Spinal cord (tissue), 9 donors: ENCODE measurements at regions not wholly inside any gene's neighbourhood (a gene's known extent, or its start where the extent isn't known, plus 50 kb on each side); places are given as distances from the start of the nearest gene placed in this dataset.
A peak's percentile ranks its signal among the peaks of the same experiment; 100 is the strongest.
"Not testable (repeated sequence)": the region's sequence is repeated elsewhere in the genome, so short reads cannot be mapped to it uniquely, and the experiment has no call there.

Experiments
- DNase-seq, 6 donors: peaks; one replicate each; pipeline versions ENCODE4 v3.0.0 to v3.0.0-alpha.2; 2013 to 2015; ENCODE audit warnings: low spot score in 6 of 6, low read depth in 4 of 6
- H3K27ac ChIP-seq: one replicate; pipeline ENCODE4 v1.5.1; 2013; ENCODE audit warnings: low read depth, low read length, control low read depth
- H3K27me3 ChIP-seq: one replicate; pipeline ENCODE4 v1.6.1; 2013; ENCODE audit warnings: low read length; ENCODE audit not compliant: control insufficient read depth, insufficient read depth
- H3K36me3 ChIP-seq: one replicate; pipeline ENCODE4 v1.6.1; 2013; ENCODE audit warnings: low read length; ENCODE audit not compliant: control insufficient read depth, insufficient read depth
- H3K4me1 ChIP-seq: one replicate; pipeline ENCODE4 v1.6.1; 2013; ENCODE audit warnings: low read length; ENCODE audit not compliant: control insufficient read depth, insufficient read depth
- H3K4me3 ChIP-seq: one replicate; pipeline ENCODE4 v1.5.1; 2013; ENCODE audit warnings: low read depth, low read length, control low read depth
- H3K9me3 ChIP-seq: one replicate; pipeline ENCODE4 v1.6.1; 2013; ENCODE audit warnings: low read length; ENCODE audit not compliant: control insufficient read depth, insufficient read depth
- WGBS: methylation state at CpG from one replicate; pipeline ENCODE4 v1.1.5; 2013; ENCODE audit warnings: missing lambda C conversion rate; ENCODE audit not compliant: insufficient coverage; 5-methylcytosine and 5-hydroxymethylcytosine counted together
- donor health status: healthy.

DNA sequence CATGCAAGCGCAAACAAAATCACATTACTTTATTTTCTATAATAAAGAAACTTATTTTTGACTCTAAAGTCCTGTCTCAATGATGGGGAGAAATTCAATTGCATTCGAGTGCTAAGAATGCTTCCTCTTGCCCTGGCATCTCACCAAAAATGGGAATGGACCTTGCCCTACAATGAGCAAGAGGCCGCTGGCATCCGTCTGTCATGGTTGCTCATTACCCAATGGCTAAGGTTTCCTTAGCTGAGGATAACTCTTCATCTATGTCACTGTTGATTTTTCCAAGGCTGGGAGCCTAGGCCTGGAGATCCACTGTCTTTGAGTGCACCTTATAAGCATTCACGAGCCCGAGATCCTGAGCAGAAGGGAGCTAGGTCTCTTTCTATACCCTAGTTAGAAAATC is 471.3 kb upstream of the NRSN1 start:
- Histone ChIP-seq H3K9me3 (no peaks in the 10 kb centered on the region), H3K27me3 (no peaks in the 10 kb centered on the region), H3K27ac (no peak overlapping the region), H3K4me1 (peaks cover 15% of the 10 kb centered on the region), H3K36me3 (no peaks in the 10 kb centered on the region), H3K4me3 (no peak overlapping the region)
- no peak for DNase-seq
- WGBS, result 82% methylated on average over 5 of the region's 6 CpGs

GRCh38 chr6:23655525-23655924 is 470.5 kb upstream of the NRSN1 start:
- H3K9me3 ChIP-seq, result no peaks in the 10 kb centered on the region
- no peaks in the 10 kb centered on the region for H3K36me3 ChIP-seq
- H3K4me3 ChIP-seq, result no peak overlapping the region
- WGBS, result 63% methylated on average over 2 of the region's 3 CpGs
- no peaks in the 10 kb centered on the region for H3K27me3 ChIP-seq
- no peak overlapping the region for H3K27ac ChIP-seq
- H3K4me1 ChIP-seq, result peaks cover 13% of the 10 kb centered on the region
- DNase-seq, result peak in 2 of 6 donors; percentile 21 to 46

- Histone ChIP-seq H3K4me3 (no peak overlapping the region), H3K27ac (no peak overlapping the region)
- DNase-seq, result peak in 4 of 6 donors; percentile 35 to 93 (median 60)
These were observed 469.5 kb upstream of the NRSN1 start for GRCh38 chr6:23656255-23657194.

GRCh38 chr6:23659125-23659524 is 466.9 kb upstream of the NRSN1 start:
- no peaks in the 10 kb centered on the region for H3K9me3 ChIP-seq
- peaks cover 10% of the 10 kb centered on the region for H3K4me1 ChIP-seq
- H3K27me3 ChIP-seq, result no peaks in the 10 kb centered on the region
- peak in 5 of 6 donors; percentile 42 to 90 (median 54) for DNase-seq
- no peak overlapping the region for H3K27ac ChIP-seq
- WGBS, result no CpG with 5 or more reads among the region's 2 CpGs
- no peak overlapping the region for H3K4me3 ChIP-seq
- no peaks in the 10 kb centered on the region for H3K36me3 ChIP-seq

More at GRCh38 chr6:23656255-23657194, 469.5 kb upstream of the NRSN1 start:
- Histone ChIP-seq H3K27me3 (no peaks in the 10 kb centered on the region), H3K4me1 (peaks cover 10% of the 10 kb centered on the region), H3K36me3 (no peaks in the 10 kb centered on the region), H3K9me3 (no peaks in the 10 kb centered on the region)
- 54% methylated on average over 4 of the region's 14 CpGs for WGBS

DNA sequence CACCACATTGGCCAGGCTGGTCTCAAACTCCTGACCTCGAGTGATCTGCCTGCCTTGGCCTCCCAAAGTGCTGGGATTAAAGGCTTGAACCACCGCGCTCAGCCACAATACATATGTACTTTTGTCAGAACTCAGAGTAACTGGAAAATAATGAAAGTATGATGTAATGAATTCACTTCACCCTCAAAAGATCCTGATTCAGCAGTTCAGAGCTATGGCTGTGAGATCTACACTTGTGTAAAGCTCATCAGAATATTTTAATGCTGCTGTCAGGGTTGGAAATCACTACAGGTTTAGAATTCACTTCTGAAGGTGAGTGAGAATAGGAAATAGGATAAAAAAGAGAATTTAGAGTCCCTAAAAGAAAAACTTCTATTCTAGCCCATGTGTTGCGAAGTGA is 464.5 kb upstream of the NRSN1 start:
- DNase-seq, result no peak
- WGBS, result 100% methylated on average over 2 of the region's 4 CpGs
- Histone ChIP-seq H3K27me3 (no peaks in the 10 kb centered on the region), H3K9me3 (no peaks in the 10 kb centered on the region), H3K4me3 (no peak overlapping the region), H3K27ac (no peak overlapping the region), H3K4me1 (peaks cover 4% of the 10 kb centered on the region), H3K36me3 (no peaks in the 10 kb centered on the region)

GRCh38 chr6:23663096-23663495 is 462.9 kb upstream of the NRSN1 start:
- Histone ChIP-seq H3K4me3 (no peak overlapping the region), H3K9me3 (no peaks in the 10 kb centered on the region), H3K27ac (no peak overlapping the region), H3K36me3 (no peaks in the 10 kb centered on the region), H3K27me3 (no peaks in the 10 kb centered on the region), H3K4me1 (no peaks in the 10 kb centered on the region)
- WGBS, result no CpG with 5 or more reads among the region's 3 CpGs
- peak in 1 of 6 donors; percentile 32 for DNase-seq

DNA sequence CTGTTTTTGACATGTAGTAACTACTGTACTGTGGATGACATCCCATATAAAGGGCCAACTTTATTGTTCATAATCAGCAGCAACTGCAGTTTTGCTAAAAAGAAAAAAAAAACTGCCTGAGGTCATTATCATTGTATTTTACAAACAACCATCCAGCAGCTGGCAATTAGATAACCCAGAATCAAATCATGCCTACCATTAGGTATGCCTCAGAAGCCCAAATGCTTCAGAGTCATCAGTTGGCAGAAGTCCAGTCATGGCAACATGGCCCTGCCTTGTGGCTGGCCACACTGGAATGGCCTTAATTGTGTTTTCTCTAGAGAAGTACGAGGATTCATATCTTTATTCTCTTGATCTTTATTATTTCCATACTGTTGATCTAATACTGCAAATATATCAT is 462.4 kb upstream of the NRSN1 start:
- Histone ChIP-seq H3K4me1 (no peaks in the 10 kb centered on the region), H3K27me3 (no peaks in the 10 kb centered on the region), H3K36me3 (no peaks in the 10 kb centered on the region), H3K9me3 (no peaks in the 10 kb centered on the region), H3K27ac (no peak overlapping the region), H3K4me3 (no peak overlapping the region)
- no CpG with 5 or more reads among the region's 1 CpG for WGBS
- DNase-seq, result peak in 1 of 6 donors; percentile 55

DNA sequence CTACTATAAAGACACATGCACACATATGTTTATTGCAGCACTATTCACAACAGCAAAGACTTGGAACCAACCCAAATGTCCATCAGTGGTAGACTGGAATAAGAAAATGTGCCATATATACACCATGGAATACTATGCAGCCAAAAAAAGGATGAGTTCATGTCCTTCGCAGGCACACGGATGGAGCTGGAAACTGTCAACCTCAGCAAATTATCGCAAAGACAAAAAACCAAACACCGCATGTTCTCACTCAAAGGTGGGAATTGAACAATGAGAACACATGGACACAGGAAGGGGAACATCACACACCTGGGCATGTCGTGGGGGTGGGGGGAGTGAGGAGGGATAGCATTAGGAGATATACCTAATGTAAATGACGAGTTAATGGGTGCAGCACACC is 460.1 kb upstream of the NRSN1 start:
- not testable (repeated sequence) for H3K4me3 ChIP-seq, H3K36me3 ChIP-seq, DNase-seq, H3K27ac ChIP-seq, H3K4me1 ChIP-seq, H3K9me3 ChIP-seq, H3K27me3 ChIP-seq
- WGBS, result 70% methylated on average over 2 of the region's 6 CpGs

GRCh38 chr6:23672737-23673136 is 453.3 kb upstream of the NRSN1 start:
- WGBS, result 93% methylated on average over 3 of the region's 5 CpGs
- Histone ChIP-seq H3K9me3 (peaks cover 12% of the 10 kb centered on the region), H3K27ac (no peak overlapping the region), H3K4me1 (no peaks in the 10 kb centered on the region), H3K36me3 (no peaks in the 10 kb centered on the region), H3K27me3 (no peaks in the 10 kb centered on the region), H3K4me3 (no peak overlapping the region)
- no peak for DNase-seq

DNA sequence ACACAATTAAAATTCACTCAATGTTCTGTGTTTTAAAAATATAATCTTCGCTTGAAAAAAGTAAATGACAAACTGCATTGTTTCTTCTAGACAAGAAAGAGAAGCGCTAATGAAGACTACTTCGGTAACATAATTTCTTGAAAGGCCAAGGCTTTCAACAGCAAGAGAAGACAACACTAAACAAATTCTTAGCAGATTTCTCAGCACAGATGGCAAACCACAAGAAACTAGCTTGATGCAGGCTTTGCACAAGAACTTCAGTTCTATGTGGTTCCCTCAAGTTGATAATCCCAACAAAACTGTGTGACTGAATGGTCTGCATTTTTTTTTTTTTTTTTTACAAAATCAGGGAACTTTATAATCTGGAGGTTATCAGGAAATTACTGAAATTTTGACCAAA is 447.4 kb upstream of the NRSN1 start:
- 100% methylated on average over 2 of the region's 3 CpGs for WGBS

More for the DNA sequence above, 447.4 kb upstream of the NRSN1 start:
- H3K36me3 ChIP-seq, result no peaks in the 10 kb centered on the region
- H3K4me1 ChIP-seq, result no peaks in the 10 kb centered on the region
- H3K27ac ChIP-seq, result no peak overlapping the region
- H3K9me3 ChIP-seq, result no peaks in the 10 kb centered on the region
- no peak overlapping the region for H3K4me3 ChIP-seq
- peak in 1 of 6 donors; percentile 67 for DNase-seq
- H3K27me3 ChIP-seq, result no peaks in the 10 kb centered on the region
